Osteocyte (in vitro differentiated cells): ENCODE measurements at regions not wholly inside any gene's neighbourhood (a gene's known extent, or its start where the extent isn't known, plus 50 kb on each side); places are given as distances from the start of the nearest gene placed in this dataset.
A peak's percentile ranks its signal among the peaks of the same experiment; 100 is the strongest.
"Not testable (repeated sequence)": the region's sequence is repeated elsewhere in the genome, so short reads cannot be mapped to it uniquely, and the experiment has no call there.

ENCODE experiments used
- DNase-seq: peaks from one replicate; pipeline ENCODE4 v3.0.0; 2021; ENCODE audit warnings: mixed read lengths; ENCODE audit not compliant: unreplicated experiment; ENCODE audit errors: extremely low spot score
- H3K27ac Mint-ChIP-seq: one replicate; pipeline ENCODE4 v1.8.0; 2021; ENCODE audit warnings: mild to moderate bottlenecking, mixed read lengths; ENCODE audit not compliant: unreplicated experiment
- H3K27me3 Mint-ChIP-seq: one replicate; pipeline ENCODE4 v1.8.0; 2021; ENCODE audit warnings: mixed read lengths; ENCODE audit not compliant: unreplicated experiment
- H3K36me3 Mint-ChIP-seq: one replicate; pipeline ENCODE4 v1.8.0; 2021; ENCODE audit warnings: mixed read lengths; ENCODE audit not compliant: unreplicated experiment
- H3K4me1 Mint-ChIP-seq: one replicate; pipeline ENCODE4 v1.8.0; 2021; ENCODE audit warnings: mixed read lengths; ENCODE audit not compliant: unreplicated experiment
- H3K4me3 Mint-ChIP-seq: one replicate; pipeline ENCODE4 v1.8.0; 2021; ENCODE audit warnings: mild to moderate bottlenecking, moderate library complexity, mixed read lengths; ENCODE audit not compliant: unreplicated experiment
- H3K9me3 Mint-ChIP-seq: one replicate; pipeline ENCODE4 v1.8.0; 2021; ENCODE audit warnings: mixed read lengths; ENCODE audit not compliant: unreplicated experiment
- TF ChIP-seq, protein P1 (sequence below): fragments of 200-600 bp; sonication (generic); IDR thresholded peaks from 2 replicates; pipeline ENCODE4 v1.5.0; 2021; ENCODE audit warnings: antibody characterized with exemption, mild to moderate bottlenecking, moderate library complexity

DNA sequence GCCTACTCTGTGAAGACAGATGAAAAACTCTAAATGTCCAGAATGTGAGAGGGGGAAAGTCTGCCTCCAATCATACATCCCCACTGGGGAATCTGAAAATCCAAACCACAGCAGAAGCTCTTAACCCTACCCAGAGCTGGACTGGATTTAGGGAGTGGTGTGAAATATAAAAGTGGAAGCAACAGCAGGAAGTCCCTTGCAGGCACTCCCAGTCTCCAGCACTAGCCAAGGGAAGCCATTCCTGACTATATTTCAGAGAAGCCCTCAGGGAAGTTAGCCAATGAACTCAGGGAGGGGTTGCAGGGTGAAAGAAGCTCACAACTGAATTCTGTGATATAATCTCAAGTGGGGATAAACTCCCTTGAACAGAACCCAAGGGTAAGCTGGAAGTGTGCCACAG is 51.5 kb downstream of the CRPPA start:
- Mint-ChIP-seq H3K27ac (peak overlapping the region; percentile 90), H3K9me3 (peaks cover 19% of the 10 kb centered on the region), H3K4me1 (peaks cover 38% of the 10 kb centered on the region), H3K36me3 (peaks cover 10% of the 10 kb centered on the region), H3K4me3 (no peak overlapping the region), H3K27me3 (no peaks in the 10 kb centered on the region)
- TF ChIP-seq, protein P1, sequence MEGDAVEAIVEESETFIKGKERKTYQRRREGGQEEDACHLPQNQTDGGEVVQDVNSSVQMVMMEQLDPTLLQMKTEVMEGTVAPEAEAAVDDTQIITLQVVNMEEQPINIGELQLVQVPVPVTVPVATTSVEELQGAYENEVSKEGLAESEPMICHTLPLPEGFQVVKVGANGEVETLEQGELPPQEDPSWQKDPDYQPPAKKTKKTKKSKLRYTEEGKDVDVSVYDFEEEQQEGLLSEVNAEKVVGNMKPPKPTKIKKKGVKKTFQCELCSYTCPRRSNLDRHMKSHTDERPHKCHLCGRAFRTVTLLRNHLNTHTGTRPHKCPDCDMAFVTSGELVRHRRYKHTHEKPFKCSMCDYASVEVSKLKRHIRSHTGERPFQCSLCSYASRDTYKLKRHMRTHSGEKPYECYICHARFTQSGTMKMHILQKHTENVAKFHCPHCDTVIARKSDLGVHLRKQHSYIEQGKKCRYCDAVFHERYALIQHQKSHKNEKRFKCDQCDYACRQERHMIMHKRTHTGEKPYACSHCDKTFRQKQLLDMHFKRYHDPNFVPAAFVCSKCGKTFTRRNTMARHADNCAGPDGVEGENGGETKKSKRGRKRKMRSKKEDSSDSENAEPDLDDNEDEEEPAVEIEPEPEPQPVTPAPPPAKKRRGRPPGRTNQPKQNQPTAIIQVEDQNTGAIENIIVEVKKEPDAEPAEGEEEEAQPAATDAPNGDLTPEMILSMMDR, result no peak
- no peak for DNase-seq

DNA sequence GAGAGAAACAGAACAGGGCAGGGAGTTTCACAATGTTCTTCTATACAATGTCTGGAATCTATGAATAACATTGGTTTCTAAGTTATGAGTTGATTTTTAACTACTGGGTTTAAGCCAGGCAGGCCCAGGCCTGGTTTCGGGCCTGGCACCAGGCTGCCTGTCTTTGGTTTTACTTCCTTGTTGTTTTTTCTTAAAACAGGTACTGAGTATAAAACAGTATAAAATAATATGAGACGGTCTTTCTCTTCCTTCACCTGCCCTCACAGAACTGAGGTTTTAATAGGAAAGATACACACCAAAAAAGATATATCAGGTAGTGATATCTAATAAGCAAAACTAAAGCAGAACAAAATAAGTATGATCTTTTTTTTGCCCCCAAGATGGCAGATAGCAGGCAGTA is 52.0 kb downstream of the CRPPA start:
- not testable (repeated sequence) for H3K36me3 Mint-ChIP-seq, DNase-seq, H3K4me3 Mint-ChIP-seq, H3K27me3 Mint-ChIP-seq
- peaks cover 38% of the 10 kb centered on the region for H3K4me1 Mint-ChIP-seq
- peak overlapping the region; percentile 90 for H3K27ac Mint-ChIP-seq
- peaks cover 19% of the 10 kb centered on the region for H3K9me3 Mint-ChIP-seq

DNA sequence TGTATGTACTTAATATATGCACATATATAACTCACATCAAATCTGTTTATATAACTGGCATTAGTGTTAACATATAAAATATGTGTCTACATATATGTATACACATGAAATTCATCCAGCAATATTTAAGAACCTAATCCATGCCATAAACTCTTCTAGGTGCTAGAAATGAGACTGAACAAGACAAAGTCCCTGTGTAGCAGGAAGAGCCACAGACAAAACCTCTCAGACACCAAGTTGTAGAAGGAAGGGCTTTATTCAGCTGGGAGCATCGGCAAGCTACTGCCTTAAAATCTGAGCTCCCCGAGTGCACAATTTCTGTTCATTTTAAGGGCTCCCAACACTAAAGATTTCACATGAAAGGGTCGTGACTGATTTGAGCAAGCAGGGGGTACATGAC is 52.5 kb downstream of the CRPPA start:
- Mint-ChIP-seq H3K27me3 (no peaks in the 10 kb centered on the region), H3K27ac (peak overlapping the region; percentile 90)

DNA sequence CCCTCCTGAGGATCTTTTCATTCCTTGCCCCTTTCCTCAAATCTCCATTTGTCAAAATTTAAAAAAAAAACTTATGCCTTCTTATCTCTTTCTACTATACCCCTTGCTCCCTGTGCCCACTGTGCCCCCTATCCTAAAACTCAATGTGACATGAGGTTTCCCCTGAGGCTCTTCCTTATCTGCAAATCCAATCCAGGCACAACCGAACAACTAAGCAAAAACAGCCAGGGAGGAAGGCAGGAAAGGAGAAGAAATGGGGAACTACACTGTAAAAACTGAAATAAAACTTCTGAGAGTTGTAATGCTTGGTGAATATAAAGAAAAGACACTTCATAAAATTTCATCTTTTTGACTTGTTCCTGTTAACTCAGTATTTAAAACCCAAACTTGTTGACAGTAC is 54.2 kb downstream of the CRPPA start:
- peaks cover 39% of the 10 kb centered on the region for H3K4me1 Mint-ChIP-seq
- peak overlapping the region; percentile 61 for H3K27ac Mint-ChIP-seq
- H3K9me3 Mint-ChIP-seq, result peaks cover 14% of the 10 kb centered on the region
- H3K4me3 Mint-ChIP-seq, result no peak overlapping the region
- TF ChIP-seq, protein P1, result no peak
- H3K36me3 Mint-ChIP-seq, result peaks cover 8% of the 10 kb centered on the region
- DNase-seq, result no peak
- no peaks in the 10 kb centered on the region for H3K27me3 Mint-ChIP-seq

More for the DNA sequence above, 52.5 kb downstream of the CRPPA start:
- Mint-ChIP-seq H3K4me1 (peaks cover 38% of the 10 kb centered on the region), H3K36me3 (peaks cover 10% of the 10 kb centered on the region), H3K4me3 (no peak overlapping the region), H3K9me3 (peaks cover 19% of the 10 kb centered on the region)
- no peak for DNase-seq
- TF ChIP-seq, protein P1, result no peak

DNA sequence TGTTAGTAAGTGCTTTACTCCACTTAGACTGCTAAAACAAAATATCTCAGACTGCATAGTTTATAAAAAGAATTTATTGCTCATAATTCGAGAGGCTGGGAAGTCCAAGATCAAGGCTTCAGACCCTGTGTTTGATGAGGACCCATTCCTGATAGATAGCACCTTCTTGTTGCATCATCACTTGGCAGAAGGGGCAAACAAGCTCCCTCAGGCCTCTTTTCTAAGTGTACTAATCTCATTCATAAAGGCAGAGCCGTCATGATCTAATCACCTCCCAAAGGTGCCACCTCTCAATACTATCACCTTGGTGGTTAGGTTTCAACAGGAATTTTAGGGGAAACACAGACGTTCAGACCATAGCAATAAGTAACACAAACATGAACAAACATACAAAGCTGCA is 55.4 kb downstream of the CRPPA start:
- no peak for DNase-seq
- TF ChIP-seq, protein P1, result no peak
- Mint-ChIP-seq H3K4me3 (no peak overlapping the region), H3K9me3 (peaks cover 7% of the 10 kb centered on the region), H3K27me3 (no peaks in the 10 kb centered on the region), H3K4me1 (peaks cover 39% of the 10 kb centered on the region), H3K27ac (no peak overlapping the region), H3K36me3 (no peaks in the 10 kb centered on the region)

DNA sequence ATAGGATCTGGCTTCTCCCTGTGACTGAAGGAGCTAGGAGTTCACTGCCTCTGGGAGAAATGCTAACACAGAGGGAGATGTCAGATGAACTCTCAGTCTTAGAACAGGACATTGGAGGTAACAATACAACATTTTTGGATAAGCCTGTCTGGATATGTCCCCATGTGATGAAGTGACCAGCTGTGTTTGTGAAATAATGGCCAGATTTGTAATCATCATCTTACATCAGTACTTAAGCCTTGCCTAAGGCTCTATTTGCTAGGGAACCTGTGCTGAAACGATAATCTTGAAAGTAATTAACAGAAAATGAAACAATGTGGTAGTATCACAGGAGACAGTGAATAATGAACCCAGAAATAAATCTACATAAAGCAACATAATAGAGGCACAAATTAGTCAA is 56.2 kb downstream of the CRPPA start:
- Mint-ChIP-seq H3K9me3 (peaks cover 7% of the 10 kb centered on the region), H3K27me3 (no peaks in the 10 kb centered on the region), H3K4me3 (no peak overlapping the region), H3K4me1 (peaks cover 39% of the 10 kb centered on the region), H3K27ac (no peak overlapping the region), H3K36me3 (no peaks in the 10 kb centered on the region)
- TF ChIP-seq, protein P1, result no peak
- DNase-seq, result no peak
